ENCODE measurements at regions not wholly inside any gene's neighbourhood (a gene's known extent, or its start where the extent isn't known, plus 50 kb on each side); places are given as distances from the start of the nearest gene placed in this dataset.
A peak's percentile ranks its signal among the peaks of the same experiment; 100 is the strongest.

- TF ChIP-seq ZNF699 (CRISPR knock-in tag; IDR thresholded peaks at IDR 0.05; ENCODE audit: insufficient replicate concordance) (no peak), SRSF3 (IDR thresholded peaks at IDR 0.05; ENCODE audit: insufficient read depth, low read length) (no peak), TFAM (CRISPR knock-in tag; conservative IDR thresholded peaks at IDR 0.05) (no peak), HDAC2 (IDR thresholded peaks at IDR 0.05) (peak; percentile 86; the same call in 1 of the 2 replicates), ZNF445 (CRISPR knock-in tag; IDR thresholded peaks at IDR 0.05; ENCODE audit: low read depth) (no peak), TBL1XR1 (IDR thresholded peaks at IDR 0.05; ENCODE audit: low read length in 2 of 2) (peak; percentile 69 to 93; a peak in 3 of 4 replicates), ZBTB1 (CRISPR knock-in tag; IDR thresholded peaks at IDR 0.05; ENCODE audit: borderline replicate concordance, low read depth) (peak; percentile 71; the same call in 1 of the 2 replicates), FOXK2 (conservative IDR thresholded peaks at IDR 0.05 in 1 of 2, IDR thresholded peaks at IDR 0.05 in 1 of 2; ENCODE audit: low read depth in 2 of 2) (peak; percentile 88), ADNP (tag; IDR thresholded peaks at IDR 0.05) (0 out of 2 replicates have a peak, but pooled peaks have one; percentile 26), ZEB2 (IDR thresholded peaks at IDR 0.05) (peak; percentile 73), FOXA1 (IDR thresholded peaks at IDR 0.05; ENCODE audit: borderline replicate concordance) (no peak), RBM39 (optimal IDR thresholded peaks at IDR 0.05; ENCODE audit: low read depth, low read length) (no peak), NR1H2 (CRISPR knock-in tag; IDR thresholded peaks at IDR 0.05) (no peak)
- TF ChIP-seq, protein P1, sequence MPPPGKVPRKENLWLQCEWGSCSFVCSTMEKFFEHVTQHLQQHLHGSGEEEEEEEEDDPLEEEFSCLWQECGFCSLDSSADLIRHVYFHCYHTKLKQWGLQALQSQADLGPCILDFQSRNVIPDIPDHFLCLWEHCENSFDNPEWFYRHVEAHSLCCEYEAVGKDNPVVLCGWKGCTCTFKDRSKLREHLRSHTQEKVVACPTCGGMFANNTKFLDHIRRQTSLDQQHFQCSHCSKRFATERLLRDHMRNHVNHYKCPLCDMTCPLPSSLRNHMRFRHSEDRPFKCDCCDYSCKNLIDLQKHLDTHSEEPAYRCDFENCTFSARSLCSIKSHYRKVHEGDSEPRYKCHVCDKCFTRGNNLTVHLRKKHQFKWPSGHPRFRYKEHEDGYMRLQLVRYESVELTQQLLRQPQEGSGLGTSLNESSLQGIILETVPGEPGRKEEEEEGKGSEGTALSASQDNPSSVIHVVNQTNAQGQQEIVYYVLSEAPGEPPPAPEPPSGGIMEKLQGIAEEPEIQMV (tag; conservative IDR thresholded peaks at IDR 0.05; ENCODE audit: low read depth) = no peak
- TF ChIP-seq, protein P2, sequence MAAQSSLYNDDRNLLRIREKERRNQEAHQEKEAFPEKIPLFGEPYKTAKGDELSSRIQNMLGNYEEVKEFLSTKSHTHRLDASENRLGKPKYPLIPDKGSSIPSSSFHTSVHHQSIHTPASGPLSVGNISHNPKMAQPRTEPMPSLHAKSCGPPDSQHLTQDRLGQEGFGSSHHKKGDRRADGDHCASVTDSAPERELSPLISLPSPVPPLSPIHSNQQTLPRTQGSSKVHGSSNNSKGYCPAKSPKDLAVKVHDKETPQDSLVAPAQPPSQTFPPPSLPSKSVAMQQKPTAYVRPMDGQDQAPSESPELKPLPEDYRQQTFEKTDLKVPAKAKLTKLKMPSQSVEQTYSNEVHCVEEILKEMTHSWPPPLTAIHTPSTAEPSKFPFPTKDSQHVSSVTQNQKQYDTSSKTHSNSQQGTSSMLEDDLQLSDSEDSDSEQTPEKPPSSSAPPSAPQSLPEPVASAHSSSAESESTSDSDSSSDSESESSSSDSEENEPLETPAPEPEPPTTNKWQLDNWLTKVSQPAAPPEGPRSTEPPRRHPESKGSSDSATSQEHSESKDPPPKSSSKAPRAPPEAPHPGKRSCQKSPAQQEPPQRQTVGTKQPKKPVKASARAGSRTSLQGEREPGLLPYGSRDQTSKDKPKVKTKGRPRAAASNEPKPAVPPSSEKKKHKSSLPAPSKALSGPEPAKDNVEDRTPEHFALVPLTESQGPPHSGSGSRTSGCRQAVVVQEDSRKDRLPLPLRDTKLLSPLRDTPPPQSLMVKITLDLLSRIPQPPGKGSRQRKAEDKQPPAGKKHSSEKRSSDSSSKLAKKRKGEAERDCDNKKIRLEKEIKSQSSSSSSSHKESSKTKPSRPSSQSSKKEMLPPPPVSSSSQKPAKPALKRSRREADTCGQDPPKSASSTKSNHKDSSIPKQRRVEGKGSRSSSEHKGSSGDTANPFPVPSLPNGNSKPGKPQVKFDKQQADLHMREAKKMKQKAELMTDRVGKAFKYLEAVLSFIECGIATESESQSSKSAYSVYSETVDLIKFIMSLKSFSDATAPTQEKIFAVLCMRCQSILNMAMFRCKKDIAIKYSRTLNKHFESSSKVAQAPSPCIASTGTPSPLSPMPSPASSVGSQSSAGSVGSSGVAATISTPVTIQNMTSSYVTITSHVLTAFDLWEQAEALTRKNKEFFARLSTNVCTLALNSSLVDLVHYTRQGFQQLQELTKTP (IDR thresholded peaks at IDR 0.05; ENCODE audit: low read depth in 1 of 2, partially characterized antibody in 2 of 2) = peak in 1 of 2 experiments; percentile 30
- TF ChIP-seq, protein P3, sequence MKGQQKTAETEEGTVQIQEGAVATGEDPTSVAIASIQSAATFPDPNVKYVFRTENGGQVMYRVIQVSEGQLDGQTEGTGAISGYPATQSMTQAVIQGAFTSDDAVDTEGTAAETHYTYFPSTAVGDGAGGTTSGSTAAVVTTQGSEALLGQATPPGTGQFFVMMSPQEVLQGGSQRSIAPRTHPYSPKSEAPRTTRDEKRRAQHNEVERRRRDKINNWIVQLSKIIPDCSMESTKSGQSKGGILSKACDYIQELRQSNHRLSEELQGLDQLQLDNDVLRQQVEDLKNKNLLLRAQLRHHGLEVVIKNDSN (CRISPR knock-in tag; IDR thresholded peaks at IDR 0.05) = no peak
- TF ChIP-seq, protein P4, sequence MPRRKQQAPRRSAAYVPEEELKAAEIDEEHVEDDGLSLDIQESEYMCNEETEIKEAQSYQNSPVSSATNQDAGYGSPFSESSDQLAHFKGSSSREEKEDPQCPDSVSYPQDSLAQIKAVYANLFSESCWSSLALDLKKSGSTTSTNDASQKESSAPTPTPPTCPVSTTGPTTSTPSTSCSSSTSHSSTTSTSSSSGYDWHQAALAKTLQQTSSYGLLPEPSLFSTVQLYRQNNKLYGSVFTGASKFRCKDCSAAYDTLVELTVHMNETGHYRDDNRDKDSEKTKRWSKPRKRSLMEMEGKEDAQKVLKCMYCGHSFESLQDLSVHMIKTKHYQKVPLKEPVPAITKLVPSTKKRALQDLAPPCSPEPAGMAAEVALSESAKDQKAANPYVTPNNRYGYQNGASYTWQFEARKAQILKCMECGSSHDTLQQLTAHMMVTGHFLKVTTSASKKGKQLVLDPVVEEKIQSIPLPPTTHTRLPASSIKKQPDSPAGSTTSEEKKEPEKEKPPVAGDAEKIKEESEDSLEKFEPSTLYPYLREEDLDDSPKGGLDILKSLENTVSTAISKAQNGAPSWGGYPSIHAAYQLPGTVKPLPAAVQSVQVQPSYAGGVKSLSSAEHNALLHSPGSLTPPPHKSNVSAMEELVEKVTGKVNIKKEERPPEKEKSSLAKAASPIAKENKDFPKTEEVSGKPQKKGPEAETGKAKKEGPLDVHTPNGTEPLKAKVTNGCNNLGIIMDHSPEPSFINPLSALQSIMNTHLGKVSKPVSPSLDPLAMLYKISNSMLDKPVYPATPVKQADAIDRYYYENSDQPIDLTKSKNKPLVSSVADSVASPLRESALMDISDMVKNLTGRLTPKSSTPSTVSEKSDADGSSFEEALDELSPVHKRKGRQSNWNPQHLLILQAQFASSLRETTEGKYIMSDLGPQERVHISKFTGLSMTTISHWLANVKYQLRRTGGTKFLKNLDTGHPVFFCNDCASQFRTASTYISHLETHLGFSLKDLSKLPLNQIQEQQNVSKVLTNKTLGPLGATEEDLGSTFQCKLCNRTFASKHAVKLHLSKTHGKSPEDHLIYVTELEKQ (CRISPR knock-in tag; IDR thresholded peaks at IDR 0.05) = no peak
Observed at GRCh38 chr1:70675737-70676156, 264.7 kb downstream of the CTH start (continued).

Measured in K562 (cell line).